Endothelial cell of umbilical vein (primary cell): ENCODE measurements at regions not wholly inside any gene's neighbourhood (a gene's known extent, or its start where the extent isn't known, plus 50 kb on each side); places are given as distances from the start of the nearest gene placed in this dataset.

ENCODE experiments used
- BruUV-seq: library from RNA; stranded (reverse); fragments of 400-500 nt; replicated peaks from 2 replicates; lab custom pipeline; 2021; lab: Mats Ljungman, UMichigan
- CTCF ChIA-PET: fragments of 300-600, 350-600 bp; sonication (Branson Sonifier 250); formaldehyde crosslinking; loops from one replicate; lab custom pipeline; 2021; ENCODE audit warnings: antibody characterized with exemption, inconsistent platforms; lab: Charles Lee
- POLR2A ChIA-PET: fragments of 300-600, 350-600 bp; sonication (Branson Sonifier 250); formaldehyde crosslinking; loops from one replicate; lab custom pipeline; 2021; ENCODE audit warnings: antibody characterized with exemption, inconsistent platforms; lab: Charles Lee
- DNase-seq: peaks from one replicate; pipeline ENCODE4 v3.0.0-alpha.2; 2011; ENCODE audit warnings: low read depth, low spot score
- FAIRE-seq: peaks from 2 replicates; lab custom pipeline; 2011; peaks lifted over from hg19 to GRCh38; lab: Jason Lieb, UNC
- H2AFZ ChIP-seq: 2 replicates; pipeline ENCODE4 v1.6.0; 2012; ENCODE audit warnings: low read depth, low read length, control low read depth, inconsistent platforms
- H3K27ac ChIP-seq: 2 replicates; pipeline ENCODE4 v1.5.1; 2011; ENCODE audit warnings: low read depth, mild to moderate bottlenecking, control low read depth, low read length, moderate library complexity; ENCODE audit not compliant: insufficient read depth
- H3K27me3 ChIP-seq, 2 experiments: 2 replicates each; pipeline versions ENCODE4 v1.6.0 to v1.6.1; 2011; ENCODE audit warnings: low read length in 2 of 2, mixed read lengths in 1 of 2; ENCODE audit not compliant: control insufficient read depth in 2 of 2, insufficient read depth in 2 of 2
- H3K36me3 ChIP-seq, 2 experiments: 2 replicates in 1 of 2; 3 replicates in 1 of 2; pipeline ENCODE4 v1.5.1; 2011; ENCODE audit warnings: low read length in 2 of 2, mild to moderate bottlenecking in 1 of 2, moderate library complexity in 1 of 2; ENCODE audit not compliant: control insufficient read depth in 2 of 2, insufficient read depth in 2 of 2; ENCODE audit errors: extremely low read depth in 1 of 2
- H3K4me1 ChIP-seq: 3 replicates; pipeline ENCODE4 v1.5.1; 2011; ENCODE audit warnings: mild to moderate bottlenecking, low read length; ENCODE audit not compliant: control insufficient read depth, insufficient read depth; ENCODE audit errors: extremely low read depth
- H3K4me2 ChIP-seq: 2 replicates; pipeline ENCODE4 v1.6.1; 2011; ENCODE audit warnings: low read length, control low read depth, mixed read lengths; ENCODE audit not compliant: insufficient read depth
- H3K4me3 ChIP-seq, 3 experiments: fragments of 200-600 bp in 1 of 3; sonication (generic), shearing (Covaris generic) in 1 of 3; replicated peaks in 1 of 3; 2 replicates each; pipeline ENCODE4 v1.5.1; 2011 to 2016; ENCODE audit warnings: control low read depth in 3 of 3, low read length in 3 of 3, mild to moderate bottlenecking in 2 of 3, inconsistent platforms in 1 of 3, low read depth in 1 of 3, moderate library complexity in 1 of 3; ENCODE audit not compliant: insufficient read depth in 1 of 3
- H3K79me2 ChIP-seq: 2 replicates; pipeline ENCODE4 v1.6.0; 2012; ENCODE audit warnings: low read length, inconsistent platforms; ENCODE audit not compliant: control insufficient read depth, insufficient read depth
- H3K9ac ChIP-seq: replicated peaks from 2 replicates; pipeline ENCODE3; 2011; ENCODE audit warnings: low read length, control low read depth; ENCODE audit not compliant: insufficient read depth; ENCODE audit errors: extremely low read depth
- H3K9me1 ChIP-seq: replicated peaks from 3 replicates; pipeline ENCODE4 v1.6.0; 2011; ENCODE audit warnings: mild to moderate bottlenecking, low read length; ENCODE audit not compliant: control insufficient read depth, insufficient read depth; ENCODE audit errors: extremely low read depth
- H3K9me3 ChIP-seq: replicated peaks from 2 replicates; pipeline ENCODE4 v1.5.1; 2012; ENCODE audit warnings: low read length, inconsistent platforms; ENCODE audit not compliant: control insufficient read depth, insufficient read depth
- H4K20me1 ChIP-seq: replicated peaks from 2 replicates; pipeline ENCODE3; 2011; ENCODE audit warnings: mild to moderate bottlenecking, low read length; ENCODE audit not compliant: control insufficient read depth, insufficient read depth; ENCODE audit errors: extremely low read depth
- EZH2 ChIP-seq: IDR thresholded peaks from 2 replicates; pipeline ENCODE4 v1.6.1; 2012; ENCODE audit warnings: borderline replicate concordance, low read depth, mild to moderate bottlenecking, moderate library complexity, low read length, inconsistent platforms; ENCODE audit not compliant: severe bottlenecking
- FOS ChIP-seq: IDR thresholded peaks from 2 replicates; pipeline ENCODE4 v1.6.1; 2011; ENCODE audit warnings: mild to moderate bottlenecking, low read length, moderate library complexity, borderline replicate concordance; ENCODE audit not compliant: insufficient read depth
- GATA2 ChIP-seq: IDR thresholded peaks from 2 replicates; pipeline ENCODE4 v1.7.0; 2011; ENCODE audit warnings: low read depth, mild to moderate bottlenecking, moderate library complexity, mixed read lengths, low read length; ENCODE audit not compliant: insufficient read length, insufficient read depth
- JUN ChIP-seq: IDR thresholded peaks from 2 replicates; pipeline ENCODE4 v1.6.1; 2011; ENCODE audit warnings: borderline replicate concordance, low read depth; ENCODE audit not compliant: insufficient read length, insufficient read depth
- MAX ChIP-seq: IDR thresholded peaks from 2 replicates; pipeline ENCODE4 v1.6.1; 2011; ENCODE audit not compliant: insufficient read depth, insufficient read length
- MYC ChIP-seq: IDR thresholded peaks from one replicate; pipeline ENCODE4 v1.6.1; 2011; ENCODE audit warnings: mild to moderate bottlenecking, low read depth, low read length
- POLR2A ChIP-seq: IDR thresholded peaks from 2 replicates; pipeline ENCODE4 v1.6.1; 2012; ENCODE audit warnings: low read depth, mild to moderate bottlenecking, control low read depth, low read length
- POLR2AphosphoS5 ChIP-seq: IDR thresholded peaks from 2 replicates; pipeline ENCODE4 v1.6.1; 2012; ENCODE audit warnings: low read depth, mild to moderate bottlenecking, control low read depth, low read length, moderate library complexity; ENCODE audit not compliant: insufficient read depth
- dilution Hi-C: fragments of 300-500 bp; cut with MboI; formaldehyde crosslinking; loops from one replicate; pipeline ENCODE4 v1.15.0; 2019; ENCODE audit warnings: low sequenced_read_pairs; ENCODE audit not compliant: extremely low pct_ligation_motif_present
- intact Hi-C: fragments of 100-400 bp; cut with micrococcal nuclease; formaldehyde crosslinking; loops from one replicate; pipeline ENCODE4 v1.10.0; 2022
- TF ChIP-seq, protein P1 (sequence below), 2 donors: IDR thresholded peaks; 1 replicate in 1 of 2; 2 replicates in 1 of 2; pipeline ENCODE4 v1.5.1; 2011; ENCODE audit warnings: low read length in 2 of 2, mild to moderate bottlenecking in 2 of 2, moderate library complexity in 2 of 2, control low read depth in 1 of 2, inconsistent platforms in 1 of 2, low read depth in 1 of 2; ENCODE audit not compliant: insufficient read depth in 1 of 2; ENCODE audit errors: extremely low read depth in 1 of 2

DNA sequence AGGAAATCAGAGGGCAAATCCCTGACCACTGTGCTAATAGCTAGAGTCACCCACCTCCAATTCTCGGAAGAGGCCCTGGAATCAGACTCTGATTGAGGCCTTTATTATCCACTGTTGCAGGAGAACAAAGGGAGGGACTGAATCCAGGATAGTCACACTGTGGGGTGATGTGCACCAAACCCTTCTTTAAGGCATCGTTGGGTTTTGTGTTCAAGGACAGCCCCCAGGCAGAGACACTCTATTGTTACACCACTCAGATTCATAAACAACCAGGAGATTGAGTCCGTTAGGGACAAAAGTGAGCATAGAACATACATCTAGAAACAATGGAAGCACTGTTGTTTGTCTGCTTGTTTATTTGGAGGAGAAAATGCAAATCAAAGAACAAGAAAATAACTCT lies 124.6 kb upstream of the TBCA start:
- Histone ChIP-seq H3K9ac (no peak overlapping the region), H3K9me3 (no peaks in the 10 kb centered on the region), H3K36me3 (no peaks in the 10 kb centered on the region), H3K79me2 (no peaks in the 10 kb centered on the region), H2AFZ (no peak overlapping the region), H3K27me3 (peaks cover 2 to 4% of the 10 kb centered on the region in 2 experiments), H3K4me2 (no peak overlapping the region), H4K20me1 (no peaks in the 10 kb centered on the region), H3K4me1 (no peaks in the 10 kb centered on the region), H3K27ac (no peak overlapping the region), H3K4me3 (no peak overlapping the region), H3K9me1 (no peaks in the 10 kb centered on the region)
- no TSS peak for BruUV-seq
- DNase-seq, result no peak
- ChIA-PET CTCF (no interaction called here), POLR2A (no interaction called here)
- TF ChIP-seq POLR2A (no peak), EZH2 (no peak), POLR2AphosphoS5 (no peak), MAX (no peak), JUN (no peak), MYC (no peak), GATA2 (no peak), FOS (no peak)
- TF ChIP-seq, protein P1, sequence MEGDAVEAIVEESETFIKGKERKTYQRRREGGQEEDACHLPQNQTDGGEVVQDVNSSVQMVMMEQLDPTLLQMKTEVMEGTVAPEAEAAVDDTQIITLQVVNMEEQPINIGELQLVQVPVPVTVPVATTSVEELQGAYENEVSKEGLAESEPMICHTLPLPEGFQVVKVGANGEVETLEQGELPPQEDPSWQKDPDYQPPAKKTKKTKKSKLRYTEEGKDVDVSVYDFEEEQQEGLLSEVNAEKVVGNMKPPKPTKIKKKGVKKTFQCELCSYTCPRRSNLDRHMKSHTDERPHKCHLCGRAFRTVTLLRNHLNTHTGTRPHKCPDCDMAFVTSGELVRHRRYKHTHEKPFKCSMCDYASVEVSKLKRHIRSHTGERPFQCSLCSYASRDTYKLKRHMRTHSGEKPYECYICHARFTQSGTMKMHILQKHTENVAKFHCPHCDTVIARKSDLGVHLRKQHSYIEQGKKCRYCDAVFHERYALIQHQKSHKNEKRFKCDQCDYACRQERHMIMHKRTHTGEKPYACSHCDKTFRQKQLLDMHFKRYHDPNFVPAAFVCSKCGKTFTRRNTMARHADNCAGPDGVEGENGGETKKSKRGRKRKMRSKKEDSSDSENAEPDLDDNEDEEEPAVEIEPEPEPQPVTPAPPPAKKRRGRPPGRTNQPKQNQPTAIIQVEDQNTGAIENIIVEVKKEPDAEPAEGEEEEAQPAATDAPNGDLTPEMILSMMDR (IDR thresholded peaks at IDR 0.05; ENCODE audit: extremely low read depth in 1 of 2, insufficient read depth in 1 of 2, low read depth in 1 of 2, low read length in 2 of 2), result no peak
- dilution Hi-C loops, result no loop called here
- intact Hi-C loops, result no loop called here
- no peak for FAIRE-seq
